ENCODE measurements at regions not wholly inside any gene's neighbourhood (a gene's known extent, or its start where the extent isn't known, plus 50 kb on each side); places are given as distances from the start of the nearest gene placed in this dataset.
"Not testable (repeated sequence)": the region's sequence is repeated elsewhere in the genome, so short reads cannot be mapped to it uniquely, and the experiment has no call there.

GRCh38 chr12:119931402-119931801 lies 54.3 kb upstream of the CIT start:
- no peak for DNase-seq

- DNase-seq = no peak
Observed at GRCh38 chr12:119932921-119933320, 55.8 kb upstream of the CIT start.

- not testable (repeated sequence) for DNase-seq
Observed at GRCh38 chr12:119934780-119935179, 54.3 kb upstream of the BICDL1 start.

- DNase-seq = no peak
Observed at GRCh38 chr12:119936705-119937311, 52.2 kb upstream of the BICDL1 start.

- DNase-seq = peak; percentile 71
Observed at GRCh38 chr12:119938049-119938667, 50.9 kb upstream of the BICDL1 start.
